Liver (tissue), 8 donors: ENCODE measurements at regions not wholly inside any gene's neighbourhood (a gene's known extent, or its start where the extent isn't known, plus 50 kb on each side); places are given as distances from the start of the nearest gene placed in this dataset.

Source experiments
- DNase-seq: peaks from one replicate; pipeline ENCODE4 v3.0.0-alpha.2; 2017; ENCODE audit warnings: low spot score
- H3K27ac ChIP-seq, 2 donors: one replicate each; pipeline ENCODE4 v1.7.0; 2013; ENCODE audit warnings: inconsistent platforms in 2 of 2, low read length in 2 of 2, control low read depth in 1 of 2, low read depth in 1 of 2, mild to moderate bottlenecking in 1 of 2
- H3K27me3 ChIP-seq, 4 donors: one replicate each; pipeline versions ENCODE4 v1.6.1 to v1.7.0; 2013; ENCODE audit warnings: low read length in 3 of 4, inconsistent platforms in 1 of 4, mild to moderate bottlenecking in 1 of 4, moderate library complexity in 1 of 4; ENCODE audit not compliant: control insufficient read depth in 4 of 4, insufficient read depth in 4 of 4
- H3K36me3 ChIP-seq, 4 donors: one replicate each; pipeline versions ENCODE4 v1.6.1 to v1.7.0; 2013; ENCODE audit warnings: low read length in 3 of 4, mild to moderate bottlenecking in 3 of 4, low read depth in 1 of 4, moderate library complexity in 1 of 4; ENCODE audit not compliant: control insufficient read depth in 4 of 4, insufficient read depth in 3 of 4
- H3K4me1 ChIP-seq, 4 donors: one replicate each; pipeline versions ENCODE4 v1.6.1 to v1.7.0; 2013; ENCODE audit warnings: low read length in 3 of 4, mild to moderate bottlenecking in 3 of 4, moderate library complexity in 1 of 4; ENCODE audit not compliant: control insufficient read depth in 4 of 4, insufficient read depth in 4 of 4
- H3K4me3 ChIP-seq, 3 donors: one replicate each; pipeline versions ENCODE4 v1.6.1 to v1.7.0; 2013; ENCODE audit warnings: low read length in 3 of 3, control low read depth in 1 of 3, low read depth in 1 of 3, mild to moderate bottlenecking in 1 of 3
- H3K9ac ChIP-seq, 2 donors: one replicate each; pipeline ENCODE4 v1.7.0; 2013; ENCODE audit warnings: low read length in 2 of 2, mild to moderate bottlenecking in 2 of 2, moderate library complexity in 2 of 2, control low read depth in 1 of 2, low read depth in 1 of 2
- H3K9me3 ChIP-seq, 4 donors: one replicate each; pipeline versions ENCODE4 v1.6.1 to v1.7.0; 2013; ENCODE audit warnings: low read length in 3 of 4; ENCODE audit not compliant: control insufficient read depth in 4 of 4
- CTCF ChIP-seq: fragments of 150-350 bp; IDR thresholded peaks from 2 replicates; pipeline ENCODE4 v1.5.1; 2017; ENCODE audit warnings: improper control_type of control experiment, low read depth, low read length; ENCODE audit not compliant: missing input control
- EGR1 ChIP-seq, 2 donors: IDR thresholded peaks; 2 replicates each; pipeline ENCODE4 v1.6.1; 2016 to 2018; ENCODE audit warnings: antibody characterized with exemption in 2 of 2, low read depth in 2 of 2
- FOXA1 ChIP-seq: IDR thresholded peaks from 2 replicates; pipeline ENCODE4 v1.6.1; 2016; ENCODE audit warnings: antibody characterized with exemption
- FOXA2 ChIP-seq: IDR thresholded peaks from 2 replicates; pipeline ENCODE4 v1.6.1; 2016; ENCODE audit warnings: antibody characterized with exemption
- GABPA ChIP-seq, 2 donors: IDR thresholded peaks in 1 of 2; conservative IDR thresholded peaks in 1 of 2; 2 replicates each; pipeline ENCODE4 v1.6.1; 2016; ENCODE audit warnings: antibody characterized with exemption in 2 of 2, mild to moderate bottlenecking in 1 of 2, moderate library complexity in 1 of 2
- HNF4A ChIP-seq, 2 donors: conservative IDR thresholded peaks; 2 replicates each; pipeline ENCODE4 v1.6.1; 2016; ENCODE audit warnings: antibody characterized with exemption in 2 of 2, mild to moderate bottlenecking in 2 of 2
- HNF4G ChIP-seq: IDR thresholded peaks from 2 replicates; pipeline ENCODE4 v1.6.1; 2016; ENCODE audit warnings: antibody characterized with exemption
- JUND ChIP-seq, 2 donors: IDR thresholded peaks; 2 replicates each; pipeline ENCODE4 v1.6.1; 2016; ENCODE audit warnings: antibody characterized with exemption in 2 of 2
- NR2F2 ChIP-seq: IDR thresholded peaks from 2 replicates; pipeline ENCODE4 v1.6.1; 2016; ENCODE audit warnings: antibody characterized with exemption
- RAD21 ChIP-seq, 2 donors: IDR thresholded peaks; 2 replicates each; pipeline ENCODE4 v1.6.1; 2016; ENCODE audit warnings: antibody characterized with exemption in 2 of 2, mild to moderate bottlenecking in 2 of 2
- RXRA ChIP-seq, 2 donors: IDR thresholded peaks; 2 replicates each; pipeline ENCODE4 v1.6.1; 2017 to 2018; ENCODE audit warnings: antibody characterized with exemption in 2 of 2, mild to moderate bottlenecking in 1 of 2
- SP1 ChIP-seq: IDR thresholded peaks from 2 replicates; pipeline ENCODE4 v1.6.1; 2018; ENCODE audit warnings: antibody characterized with exemption, mild to moderate bottlenecking
- TAF1 ChIP-seq: conservative IDR thresholded peaks from 2 replicates; pipeline ENCODE4 v1.6.1; 2016; ENCODE audit warnings: antibody characterized with exemption, mild to moderate bottlenecking
- YY1 ChIP-seq: IDR thresholded peaks from 2 replicates; pipeline ENCODE4 v1.6.1; 2016; ENCODE audit warnings: antibody characterized with exemption, mild to moderate bottlenecking
- WGBS: extraction: QIAGEN DNeasy Blood & Tissue Kit; methylation state at CpG from one replicate; pipeline ENCODE4 v1.1.7; 2013; 5-methylcytosine and 5-hydroxymethylcytosine counted together
- TF ChIP-seq, protein P1 (sequence below): IDR thresholded peaks from 2 replicates; pipeline ENCODE4 v1.6.1; 2016; ENCODE audit warnings: antibody characterized with exemption
- TF ChIP-seq, protein P2 (sequence below): IDR thresholded peaks from 2 replicates; pipeline ENCODE4 v1.6.1; 2016; ENCODE audit warnings: antibody characterized with exemption
- TF ChIP-seq, protein P3 (sequence below): IDR thresholded peaks from 2 replicates; pipeline ENCODE4 v1.6.1; 2016; ENCODE audit warnings: antibody characterized with exemption
- TF ChIP-seq, protein P4 (sequence below): IDR thresholded peaks from 2 replicates; pipeline ENCODE4 v1.6.1; 2016; ENCODE audit warnings: antibody characterized with exemption, mild to moderate bottlenecking
- donor health status: healthy.
- donor health status: healthy.
- donor health status: healthy.
- donor health status: healthy.
- donor health status: healthy.

DNA sequence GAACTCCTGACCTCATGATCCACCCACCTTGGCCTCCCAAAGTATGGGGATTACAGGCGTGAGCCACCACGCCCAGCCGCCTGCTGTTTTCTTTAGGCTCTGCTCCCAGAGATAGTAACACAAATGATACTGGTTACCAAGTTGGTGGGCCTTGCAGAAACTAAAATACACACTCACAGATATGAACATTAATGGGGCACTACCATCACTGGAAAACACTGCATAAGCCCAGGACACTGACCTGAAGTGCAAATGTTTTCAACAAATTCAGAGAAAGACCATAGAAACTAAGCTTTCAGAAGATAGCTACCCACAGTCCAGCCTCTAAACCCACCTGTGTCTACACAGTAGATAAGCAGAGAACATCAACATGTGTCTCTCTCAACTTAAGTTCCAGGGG is 180.5 kb downstream of the FCRL5 start:
- no peak for TF ChIP-seq GABPA (IDR thresholded peaks at IDR 0.05 in 1 of 2, conservative IDR thresholded peaks at IDR 0.05 in 1 of 2)
- no peak for TF ChIP-seq EGR1 (IDR thresholded peaks at IDR 0.05; ENCODE audit: low read depth in 2 of 2)
- no peak for TF ChIP-seq FOXA1
- TF ChIP-seq YY1 = no peak
- TF ChIP-seq SP1 = no peak
- no peak for TF ChIP-seq RAD21 (IDR thresholded peaks at IDR 0.05)
- TF ChIP-seq, protein P1, sequence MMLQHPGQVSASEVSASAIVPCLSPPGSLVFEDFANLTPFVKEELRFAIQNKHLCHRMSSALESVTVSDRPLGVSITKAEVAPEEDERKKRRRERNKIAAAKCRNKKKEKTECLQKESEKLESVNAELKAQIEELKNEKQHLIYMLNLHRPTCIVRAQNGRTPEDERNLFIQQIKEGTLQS = no peak
- no peak for TF ChIP-seq TAF1
- TF ChIP-seq RXRA (IDR thresholded peaks at IDR 0.05) = no peak
- TF ChIP-seq, protein P2, sequence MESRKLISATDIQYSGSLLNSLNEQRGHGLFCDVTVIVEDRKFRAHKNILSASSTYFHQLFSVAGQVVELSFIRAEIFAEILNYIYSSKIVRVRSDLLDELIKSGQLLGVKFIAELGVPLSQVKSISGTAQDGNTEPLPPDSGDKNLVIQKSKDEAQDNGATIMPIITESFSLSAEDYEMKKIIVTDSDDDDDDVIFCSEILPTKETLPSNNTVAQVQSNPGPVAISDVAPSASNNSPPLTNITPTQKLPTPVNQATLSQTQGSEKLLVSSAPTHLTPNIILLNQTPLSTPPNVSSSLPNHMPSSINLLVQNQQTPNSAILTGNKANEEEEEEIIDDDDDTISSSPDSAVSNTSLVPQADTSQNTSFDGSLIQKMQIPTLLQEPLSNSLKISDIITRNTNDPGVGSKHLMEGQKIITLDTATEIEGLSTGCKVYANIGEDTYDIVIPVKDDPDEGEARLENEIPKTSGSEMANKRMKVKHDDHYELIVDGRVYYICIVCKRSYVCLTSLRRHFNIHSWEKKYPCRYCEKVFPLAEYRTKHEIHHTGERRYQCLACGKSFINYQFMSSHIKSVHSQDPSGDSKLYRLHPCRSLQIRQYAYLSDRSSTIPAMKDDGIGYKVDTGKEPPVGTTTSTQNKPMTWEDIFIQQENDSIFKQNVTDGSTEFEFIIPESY = no peak
- TF ChIP-seq, protein P3, sequence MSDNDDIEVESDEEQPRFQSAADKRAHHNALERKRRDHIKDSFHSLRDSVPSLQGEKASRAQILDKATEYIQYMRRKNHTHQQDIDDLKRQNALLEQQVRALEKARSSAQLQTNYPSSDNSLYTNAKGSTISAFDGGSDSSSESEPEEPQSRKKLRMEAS = no peak
- no peak for TF ChIP-seq JUND (IDR thresholded peaks at IDR 0.05)
- TF ChIP-seq, protein P4, sequence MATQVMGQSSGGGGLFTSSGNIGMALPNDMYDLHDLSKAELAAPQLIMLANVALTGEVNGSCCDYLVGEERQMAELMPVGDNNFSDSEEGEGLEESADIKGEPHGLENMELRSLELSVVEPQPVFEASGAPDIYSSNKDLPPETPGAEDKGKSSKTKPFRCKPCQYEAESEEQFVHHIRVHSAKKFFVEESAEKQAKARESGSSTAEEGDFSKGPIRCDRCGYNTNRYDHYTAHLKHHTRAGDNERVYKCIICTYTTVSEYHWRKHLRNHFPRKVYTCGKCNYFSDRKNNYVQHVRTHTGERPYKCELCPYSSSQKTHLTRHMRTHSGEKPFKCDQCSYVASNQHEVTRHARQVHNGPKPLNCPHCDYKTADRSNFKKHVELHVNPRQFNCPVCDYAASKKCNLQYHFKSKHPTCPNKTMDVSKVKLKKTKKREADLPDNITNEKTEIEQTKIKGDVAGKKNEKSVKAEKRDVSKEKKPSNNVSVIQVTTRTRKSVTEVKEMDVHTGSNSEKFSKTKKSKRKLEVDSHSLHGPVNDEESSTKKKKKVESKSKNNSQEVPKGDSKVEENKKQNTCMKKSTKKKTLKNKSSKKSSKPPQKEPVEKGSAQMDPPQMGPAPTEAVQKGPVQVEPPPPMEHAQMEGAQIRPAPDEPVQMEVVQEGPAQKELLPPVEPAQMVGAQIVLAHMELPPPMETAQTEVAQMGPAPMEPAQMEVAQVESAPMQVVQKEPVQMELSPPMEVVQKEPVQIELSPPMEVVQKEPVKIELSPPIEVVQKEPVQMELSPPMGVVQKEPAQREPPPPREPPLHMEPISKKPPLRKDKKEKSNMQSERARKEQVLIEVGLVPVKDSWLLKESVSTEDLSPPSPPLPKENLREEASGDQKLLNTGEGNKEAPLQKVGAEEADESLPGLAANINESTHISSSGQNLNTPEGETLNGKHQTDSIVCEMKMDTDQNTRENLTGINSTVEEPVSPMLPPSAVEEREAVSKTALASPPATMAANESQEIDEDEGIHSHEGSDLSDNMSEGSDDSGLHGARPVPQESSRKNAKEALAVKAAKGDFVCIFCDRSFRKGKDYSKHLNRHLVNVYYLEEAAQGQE = no peak
- DNase-seq = no peak
- no peak overlapping the region for H3K9ac ChIP-seq
- H3K27ac ChIP-seq = no peak overlapping the region
- no peak overlapping the region for H3K4me3 ChIP-seq
- no peaks in the 10 kb centered on the region for H3K36me3 ChIP-seq
- H3K4me1 ChIP-seq = no peaks in the 10 kb centered on the region
- 97% methylated on average over 3 of the region's 3 CpGs for WGBS
- H3K27me3 ChIP-seq = peaks cover 0 to 2% (median 0%) of the 10 kb centered on the region in 4 donors
- H3K9me3 ChIP-seq = no peaks in the 10 kb centered on the region

DNA sequence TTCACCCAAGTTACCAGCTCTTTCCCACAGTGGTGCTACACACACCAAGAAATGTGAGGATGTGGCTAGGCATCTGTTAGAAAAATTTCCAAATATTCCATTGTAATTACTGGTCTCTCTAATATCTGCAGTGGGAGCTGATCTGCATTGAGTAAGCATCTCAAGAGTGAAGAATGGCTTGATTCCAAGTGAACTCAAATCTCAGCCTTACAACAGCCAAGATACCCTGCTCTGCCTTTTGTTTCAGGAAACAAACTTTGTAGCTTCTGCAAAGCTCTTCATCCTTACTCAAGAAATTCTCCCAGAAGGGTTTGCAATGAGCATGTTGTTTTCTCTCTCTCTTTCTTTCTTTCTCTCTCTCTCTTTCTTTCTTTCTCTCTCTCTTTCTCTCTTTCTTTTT is 181.1 kb downstream of the FCRL5 start:
- no peaks in the 10 kb centered on the region for H3K4me1 ChIP-seq
- no peaks in the 10 kb centered on the region for H3K36me3 ChIP-seq
- no peak overlapping the region for H3K27ac ChIP-seq
- H3K4me3 ChIP-seq = no peak overlapping the region
- peaks cover 0 to 2% (median 0%) of the 10 kb centered on the region in 4 donors for H3K27me3 ChIP-seq
- H3K9ac ChIP-seq = no peak overlapping the region
- no peaks in the 10 kb centered on the region for H3K9me3 ChIP-seq
- DNase-seq = no peak
- no peak for TF ChIP-seq YY1
- TF ChIP-seq FOXA2 = no peak
- TF ChIP-seq HNF4A (conservative IDR thresholded peaks at IDR 0.05) = no peak
- no peak for TF ChIP-seq RXRA (IDR thresholded peaks at IDR 0.05)
- TF ChIP-seq, protein P4 = no peak
- TF ChIP-seq HNF4G = no peak
- TF ChIP-seq, protein P2 = no peak
- TF ChIP-seq, protein P3 = no peak
- TF ChIP-seq NR2F2 = no peak
- TF ChIP-seq, protein P1 = no peak
- TF ChIP-seq FOXA1 = no peak
- no peak for TF ChIP-seq SP1
- TF ChIP-seq EGR1 (IDR thresholded peaks at IDR 0.05; ENCODE audit: low read depth in 2 of 2) = no peak
- no peak for TF ChIP-seq CTCF
- TF ChIP-seq JUND (IDR thresholded peaks at IDR 0.05) = no peak
- no peak for TF ChIP-seq TAF1
